ENCODE measurements at regions not wholly inside any gene's neighbourhood (a gene's known extent, or its start where the extent isn't known, plus 50 kb on each side); places are given as distances from the start of the nearest gene placed in this dataset.

- POLR2A ChIA-PET: no interaction called here
- CTCF ChIA-PET: no interaction called here
- Histone ChIP-seq H3K4me3 (ENCODE audit: low read depth, low read length) (no peak overlapping the region), H3K27ac (ENCODE audit: low read depth, low read length) (no peak overlapping the region), H3K9me3 (ENCODE audit: control insufficient read depth, insufficient read depth, low read length) (peaks cover 26% of the 10 kb centered on the region; the same call in 1 of the 2 replicates), H3K27me3 (ENCODE audit: control insufficient read depth, insufficient read depth, low read length) (no peaks in the 10 kb centered on the region)
- TF ChIP-seq, protein P1, sequence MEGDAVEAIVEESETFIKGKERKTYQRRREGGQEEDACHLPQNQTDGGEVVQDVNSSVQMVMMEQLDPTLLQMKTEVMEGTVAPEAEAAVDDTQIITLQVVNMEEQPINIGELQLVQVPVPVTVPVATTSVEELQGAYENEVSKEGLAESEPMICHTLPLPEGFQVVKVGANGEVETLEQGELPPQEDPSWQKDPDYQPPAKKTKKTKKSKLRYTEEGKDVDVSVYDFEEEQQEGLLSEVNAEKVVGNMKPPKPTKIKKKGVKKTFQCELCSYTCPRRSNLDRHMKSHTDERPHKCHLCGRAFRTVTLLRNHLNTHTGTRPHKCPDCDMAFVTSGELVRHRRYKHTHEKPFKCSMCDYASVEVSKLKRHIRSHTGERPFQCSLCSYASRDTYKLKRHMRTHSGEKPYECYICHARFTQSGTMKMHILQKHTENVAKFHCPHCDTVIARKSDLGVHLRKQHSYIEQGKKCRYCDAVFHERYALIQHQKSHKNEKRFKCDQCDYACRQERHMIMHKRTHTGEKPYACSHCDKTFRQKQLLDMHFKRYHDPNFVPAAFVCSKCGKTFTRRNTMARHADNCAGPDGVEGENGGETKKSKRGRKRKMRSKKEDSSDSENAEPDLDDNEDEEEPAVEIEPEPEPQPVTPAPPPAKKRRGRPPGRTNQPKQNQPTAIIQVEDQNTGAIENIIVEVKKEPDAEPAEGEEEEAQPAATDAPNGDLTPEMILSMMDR (IDR thresholded peaks at IDR 0.05; ENCODE audit: low read depth, low read length): no peak
- no peak for DNase-seq (ENCODE audit: low read depth, low spot score)
Measured at GRCh38 chr10:8416192-8416701, 361.8 kb downstream of the GATA3 start.

GRCh38 chr10:8416760-8417159, 362.3 kb downstream of the GATA3 start:
- H3K27ac ChIP-seq (ENCODE audit: low read depth, low read length): no peak overlapping the region
- H3K27me3 ChIP-seq (ENCODE audit: control insufficient read depth, insufficient read depth, low read length): no peaks in the 10 kb centered on the region
- ChIA-PET CTCF (no interaction called here), POLR2A (no interaction called here)
- DNase-seq (ENCODE audit: low read depth, low spot score): no peak
- H3K4me3 ChIP-seq (ENCODE audit: low read depth, low read length): no peak overlapping the region
- peaks cover 25% of the 10 kb centered on the region; the same call in 1 of the 2 replicates for H3K9me3 ChIP-seq (ENCODE audit: control insufficient read depth, insufficient read depth, low read length)
- TF ChIP-seq, protein P1 (IDR thresholded peaks at IDR 0.05; ENCODE audit: low read depth, low read length): no peak

GRCh38 chr10:8417631-8418030, 363.1 kb downstream of the GATA3 start:
- Histone ChIP-seq H3K9me3 (ENCODE audit: control insufficient read depth, insufficient read depth, low read length) (peaks cover 30% of the 10 kb centered on the region), H3K27ac (ENCODE audit: low read depth, low read length) (no peak overlapping the region), H3K27me3 (ENCODE audit: control insufficient read depth, insufficient read depth, low read length) (no peaks in the 10 kb centered on the region), H3K4me3 (ENCODE audit: low read depth, low read length) (no peak overlapping the region)
- ChIA-PET CTCF (no interaction called here), POLR2A (no interaction called here)
- TF ChIP-seq, protein P1 (IDR thresholded peaks at IDR 0.05; ENCODE audit: low read depth, low read length): no peak
- no peak for DNase-seq (ENCODE audit: low read depth, low spot score)

DNA sequence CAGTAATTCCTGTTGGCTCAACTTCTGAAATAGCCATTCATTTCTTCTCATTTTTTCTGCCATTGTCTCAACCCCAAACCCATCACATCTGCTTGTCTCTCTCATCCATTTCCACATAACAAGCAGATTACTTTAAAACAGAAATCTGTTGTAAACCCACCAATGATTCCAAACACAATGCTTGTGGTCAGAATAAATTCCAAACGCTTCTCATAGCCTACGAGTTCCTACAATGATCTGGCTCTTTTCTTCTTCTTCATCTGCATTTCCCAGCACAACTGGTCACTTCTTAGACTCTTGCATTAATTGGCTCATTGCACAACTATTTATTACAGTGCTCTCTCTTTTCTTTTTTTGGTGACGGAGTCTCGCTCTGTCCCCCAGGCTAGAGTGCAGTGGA, 364.1 kb downstream of the GATA3 start:
- POLR2A ChIA-PET: no interaction called here
- Histone ChIP-seq H3K4me3 (ENCODE audit: low read depth, low read length) (no peak overlapping the region), H3K9me3 (ENCODE audit: control insufficient read depth, insufficient read depth, low read length) (peaks cover 33% of the 10 kb centered on the region), H3K27ac (ENCODE audit: low read depth, low read length) (no peak overlapping the region), H3K27me3 (ENCODE audit: control insufficient read depth, insufficient read depth, low read length) (no peaks in the 10 kb centered on the region)
- TF ChIP-seq, protein P1 (IDR thresholded peaks at IDR 0.05; ENCODE audit: low read depth, low read length): no peak
- DNase-seq (ENCODE audit: low read depth, low spot score): no peak
- CTCF ChIA-PET: no interaction called here

GRCh38 chr10:8420182-8420581, 365.7 kb downstream of the GATA3 start:
- H3K27me3 ChIP-seq (ENCODE audit: control insufficient read depth, insufficient read depth, low read length): no peaks in the 10 kb centered on the region
- ChIA-PET POLR2A (no interaction called here), CTCF (no interaction called here)
- no peak overlapping the region for H3K4me3 ChIP-seq (ENCODE audit: low read depth, low read length)
- no peak for DNase-seq (ENCODE audit: low read depth, low spot score)
- TF ChIP-seq, protein P1 (IDR thresholded peaks at IDR 0.05; ENCODE audit: low read depth, low read length): no peak
- peaks cover 34% of the 10 kb centered on the region for H3K9me3 ChIP-seq (ENCODE audit: control insufficient read depth, insufficient read depth, low read length)
- H3K27ac ChIP-seq (ENCODE audit: low read depth, low read length): no peak overlapping the region

Data from AG04450 (cell line).